BE2C (cell line): ENCODE measurements at regions not wholly inside any gene's neighbourhood (a gene's known extent, or its start where the extent isn't known, plus 50 kb on each side); places are given as distances from the start of the nearest gene placed in this dataset.

Experiments
- DNase-seq: peaks from one replicate; pipeline ENCODE4 v3.0.0-alpha.2; 2020
- H3K27me3 ChIP-seq: fragments of 250-450 bp; sonication (Bioruptor Pico); 2 replicates; pipeline ENCODE4 v1.5.1; 2020; ENCODE audit warnings: mild to moderate bottlenecking
- H3K36me3 ChIP-seq: fragments of 250-450 bp; sonication (Bioruptor Pico); 2 replicates; pipeline ENCODE4 v1.5.1; 2020; ENCODE audit warnings: mild to moderate bottlenecking
- H3K4me1 ChIP-seq: fragments of 250-450 bp; sonication (Bioruptor Pico); 2 replicates; pipeline ENCODE4 v1.5.1; 2020
- H3K4me3 ChIP-seq: 2 replicates; pipeline ENCODE4 v1.5.1; 2011; ENCODE audit warnings: low read depth, low read length
- H3K9me3 ChIP-seq: fragments of 250-450 bp; sonication (Bioruptor Pico); 2 replicates; pipeline ENCODE4 v1.5.1; 2020
- TF ChIP-seq, protein P1 (sequence below): IDR thresholded peaks from 2 replicates; pipeline ENCODE4 v1.5.1; 2012; ENCODE audit warnings: mild to moderate bottlenecking, low read depth, low read length

DNA sequence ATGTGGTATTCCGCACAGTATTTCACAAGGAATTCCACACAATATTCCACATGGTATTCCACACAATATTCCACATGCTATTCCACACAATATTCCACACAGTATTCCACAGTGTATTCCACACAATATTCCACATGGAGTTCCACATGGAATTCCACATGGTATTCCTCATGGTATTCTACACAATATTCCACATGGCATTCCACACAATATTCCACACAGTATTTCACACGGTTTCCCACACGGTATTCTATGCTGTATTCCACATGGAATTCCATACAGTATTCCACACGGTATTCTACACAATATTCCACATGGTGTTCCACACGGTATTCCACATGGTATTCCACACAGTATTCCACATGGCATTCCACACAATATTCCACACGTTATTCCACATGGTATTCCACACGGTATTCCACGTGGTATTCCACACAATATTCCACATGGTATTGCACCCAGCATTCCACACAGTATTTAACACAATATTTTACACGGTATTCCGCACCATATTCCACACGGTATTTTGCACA lies 137.3 kb upstream of the CHST15 start:
- TF ChIP-seq, protein P1, sequence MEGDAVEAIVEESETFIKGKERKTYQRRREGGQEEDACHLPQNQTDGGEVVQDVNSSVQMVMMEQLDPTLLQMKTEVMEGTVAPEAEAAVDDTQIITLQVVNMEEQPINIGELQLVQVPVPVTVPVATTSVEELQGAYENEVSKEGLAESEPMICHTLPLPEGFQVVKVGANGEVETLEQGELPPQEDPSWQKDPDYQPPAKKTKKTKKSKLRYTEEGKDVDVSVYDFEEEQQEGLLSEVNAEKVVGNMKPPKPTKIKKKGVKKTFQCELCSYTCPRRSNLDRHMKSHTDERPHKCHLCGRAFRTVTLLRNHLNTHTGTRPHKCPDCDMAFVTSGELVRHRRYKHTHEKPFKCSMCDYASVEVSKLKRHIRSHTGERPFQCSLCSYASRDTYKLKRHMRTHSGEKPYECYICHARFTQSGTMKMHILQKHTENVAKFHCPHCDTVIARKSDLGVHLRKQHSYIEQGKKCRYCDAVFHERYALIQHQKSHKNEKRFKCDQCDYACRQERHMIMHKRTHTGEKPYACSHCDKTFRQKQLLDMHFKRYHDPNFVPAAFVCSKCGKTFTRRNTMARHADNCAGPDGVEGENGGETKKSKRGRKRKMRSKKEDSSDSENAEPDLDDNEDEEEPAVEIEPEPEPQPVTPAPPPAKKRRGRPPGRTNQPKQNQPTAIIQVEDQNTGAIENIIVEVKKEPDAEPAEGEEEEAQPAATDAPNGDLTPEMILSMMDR, result no peak
- no peaks in the 10 kb centered on the region for H3K36me3 ChIP-seq

DNA sequence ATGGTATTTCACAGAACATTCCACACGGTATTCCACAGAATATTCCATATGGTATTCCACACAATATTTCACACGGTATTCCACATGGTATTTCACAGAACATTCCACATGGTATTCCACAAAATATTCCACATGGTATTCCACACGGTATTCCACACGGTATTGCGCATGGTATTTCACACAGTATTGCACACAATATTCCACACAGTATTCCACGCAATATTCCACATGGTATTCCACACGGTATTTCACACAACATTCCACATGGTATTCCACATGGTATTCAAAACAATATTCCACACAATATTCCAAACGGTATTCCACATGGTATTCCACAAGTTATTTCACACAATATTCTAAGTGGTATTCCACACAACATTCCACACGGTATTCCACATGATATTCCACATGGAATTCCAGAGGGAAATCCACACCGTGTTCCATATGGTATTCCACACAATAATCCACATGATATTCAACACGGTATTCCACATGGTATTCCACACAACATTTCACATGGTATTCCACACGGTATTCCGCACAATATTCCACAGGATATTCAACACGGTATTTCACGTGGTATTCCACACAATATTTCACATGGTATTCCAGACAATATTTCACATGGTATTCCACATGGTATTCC lies 136.7 kb upstream of the CHST15 start:
- H3K36me3 ChIP-seq, result no peaks in the 10 kb centered on the region
- TF ChIP-seq, protein P1, result no peak
- no peaks in the 10 kb centered on the region; the same call in 1 of the 2 replicates for H3K9me3 ChIP-seq
- peaks cover 6% of the 10 kb centered on the region for H3K4me1 ChIP-seq
- no peak for DNase-seq
- H3K27me3 ChIP-seq, result no peaks in the 10 kb centered on the region
- H3K4me3 ChIP-seq, result no peak overlapping the region

More for the DNA sequence above, 137.3 kb upstream of the CHST15 start:
- Histone ChIP-seq H3K9me3 (no peaks in the 10 kb centered on the region; the same call in 1 of the 2 replicates), H3K27me3 (no peaks in the 10 kb centered on the region), H3K4me3 (no peak overlapping the region), H3K4me1 (peaks cover 6% of the 10 kb centered on the region)
- no peak for DNase-seq

DNA sequence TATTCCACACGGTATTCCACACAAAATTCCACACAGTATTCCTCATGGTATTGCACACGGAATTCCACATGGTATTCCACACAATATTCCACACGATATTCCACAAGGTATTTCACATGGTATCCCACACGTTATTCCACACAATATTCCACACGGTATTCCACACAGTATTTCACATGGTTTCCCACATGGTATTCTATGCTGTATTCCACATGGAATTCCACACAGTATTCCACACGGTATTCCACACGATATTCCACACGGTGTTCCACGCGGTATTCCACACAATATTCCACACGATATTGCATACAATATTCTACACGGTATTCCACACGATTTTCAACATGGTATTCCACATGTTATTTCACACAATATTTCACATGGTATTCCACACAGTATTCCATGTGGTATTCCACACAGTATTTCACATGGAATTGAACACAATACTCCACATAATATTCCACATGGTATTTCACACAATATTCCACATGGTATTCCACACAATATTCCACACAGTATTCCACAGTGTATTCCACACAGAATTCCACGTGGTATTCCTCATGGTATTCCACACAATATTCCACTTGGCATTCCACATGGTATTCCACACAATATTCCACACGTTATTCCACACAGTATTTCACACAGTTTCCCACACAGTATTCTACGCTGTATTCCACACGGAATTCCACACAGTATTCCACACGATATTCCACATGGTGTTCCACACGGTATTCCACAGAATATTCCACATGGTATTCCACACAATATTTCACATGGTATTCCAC lies 136.0 kb upstream of the CHST15 start:
- Histone ChIP-seq H3K27me3 (no peaks in the 10 kb centered on the region), H3K9me3 (no peaks in the 10 kb centered on the region; the same call in 1 of the 2 replicates), H3K4me1 (peaks cover 6% of the 10 kb centered on the region), H3K4me3 (no peak overlapping the region), H3K36me3 (no peaks in the 10 kb centered on the region)
- TF ChIP-seq, protein P1, result no peak
- DNase-seq, result no peak

DNA sequence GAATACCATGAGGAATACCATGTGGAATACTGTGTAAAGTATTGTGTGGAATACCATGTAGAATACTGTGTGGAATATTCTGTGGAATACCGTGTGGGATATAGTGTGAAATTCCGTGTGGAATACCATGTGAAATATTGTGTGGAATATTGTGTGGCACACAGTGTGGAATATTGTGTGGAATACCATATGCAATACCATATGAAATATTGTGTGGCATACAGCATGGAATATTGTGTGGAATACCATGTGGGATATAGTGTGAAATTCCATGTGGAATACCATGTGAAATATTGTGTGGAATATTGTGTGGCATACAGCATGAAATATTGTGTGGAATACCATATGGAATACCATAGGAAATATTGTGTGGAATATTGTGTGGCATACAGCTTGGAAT lies 135.1 kb upstream of the CHST15 start:
- TF ChIP-seq, protein P1, result no peak
- H3K36me3 ChIP-seq, result no peaks in the 10 kb centered on the region
- H3K9me3 ChIP-seq, result no peaks in the 10 kb centered on the region; the same call in 1 of the 2 replicates
- no peaks in the 10 kb centered on the region for H3K27me3 ChIP-seq
- H3K4me3 ChIP-seq, result no peak overlapping the region
- H3K4me1 ChIP-seq, result peaks cover 6% of the 10 kb centered on the region
- DNase-seq, result no peak

DNA sequence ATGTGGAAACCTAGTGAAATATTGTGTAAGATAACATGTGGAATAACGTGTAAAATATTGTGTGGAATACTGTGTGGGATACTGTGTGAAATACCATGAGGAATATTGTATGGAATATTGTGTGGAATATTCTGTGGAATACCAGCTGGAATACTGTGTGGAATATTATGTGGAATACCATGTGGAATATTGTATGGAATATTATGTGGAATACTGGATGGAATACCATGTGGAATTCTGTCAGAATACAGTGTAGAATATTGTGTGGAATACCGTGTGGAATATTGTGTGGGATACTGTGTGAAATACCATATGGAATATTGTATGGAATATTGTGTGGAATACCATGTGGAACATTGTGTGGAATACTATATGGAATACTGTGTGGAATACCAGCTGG lies 134.6 kb upstream of the CHST15 start:
- DNase-seq, result no peak
- Histone ChIP-seq H3K27me3 (no peaks in the 10 kb centered on the region), H3K36me3 (no peaks in the 10 kb centered on the region), H3K9me3 (no peaks in the 10 kb centered on the region; the same call in 1 of the 2 replicates), H3K4me1 (peaks cover 3% of the 10 kb centered on the region), H3K4me3 (no peak overlapping the region)
- TF ChIP-seq, protein P1, result no peak
